SK-N-SH (cell line): ENCODE measurements at regions not wholly inside any gene's neighbourhood (a gene's known extent, or its start where the extent isn't known, plus 50 kb on each side); places are given as distances from the start of the nearest gene placed in this dataset.

ENCODE experiments used
- CTCF ChIP-seq: fragments of 200-600 bp; sonication (generic); IDR thresholded peaks from 2 replicates; pipeline ENCODE4 v1.6.1; 2017; ENCODE audit warnings: antibody characterized with exemption, mild to moderate bottlenecking, moderate library complexity
- ELF1 ChIP-seq: IDR thresholded peaks from 2 replicates; pipeline ENCODE4 v1.4.0; 2012
- EP300 ChIP-seq, 2 experiments: IDR thresholded peaks; 2 replicates each; pipeline versions ENCODE4 v1.4.0 to v1.6.1; 2012; ENCODE audit warnings: borderline replicate concordance in 1 of 2, low read depth in 1 of 2, low read length in 1 of 2
- FOXM1 ChIP-seq: IDR thresholded peaks from 2 replicates; pipeline ENCODE4 v1.4.0; 2012; ENCODE audit warnings: low read depth, mild to moderate bottlenecking
- JUND ChIP-seq: IDR thresholded peaks from 2 replicates; pipeline ENCODE4 v1.4.0; 2012
- NFIC ChIP-seq: IDR thresholded peaks from 2 replicates; pipeline ENCODE4 v1.4.0; 2012; ENCODE audit warnings: borderline replicate concordance
- POLR2AphosphoS5 ChIP-seq: IDR thresholded peaks from 2 replicates; pipeline ENCODE4 v1.6.1; 2012; ENCODE audit warnings: low read depth, low read length
- RCOR1 ChIP-seq: fragments of 150-350 bp; IDR thresholded peaks from 2 replicates; pipeline ENCODE4 v1.6.1; 2017; ENCODE audit warnings: antibody characterized with exemption, low read length
- RXRA ChIP-seq: IDR thresholded peaks from 2 replicates; pipeline ENCODE4 v1.4.0; 2012; ENCODE audit warnings: low read depth, mild to moderate bottlenecking, borderline replicate concordance
- TAF1 ChIP-seq: IDR thresholded peaks from 2 replicates; pipeline ENCODE4 v1.6.1; 2012; ENCODE audit warnings: low read depth, mild to moderate bottlenecking, low read length, moderate library complexity, borderline replicate concordance
- ZBTB33 ChIP-seq: IDR thresholded peaks from 2 replicates; pipeline ENCODE4 v1.4.0; 2012; ENCODE audit warnings: low read depth, borderline replicate concordance

DNA sequence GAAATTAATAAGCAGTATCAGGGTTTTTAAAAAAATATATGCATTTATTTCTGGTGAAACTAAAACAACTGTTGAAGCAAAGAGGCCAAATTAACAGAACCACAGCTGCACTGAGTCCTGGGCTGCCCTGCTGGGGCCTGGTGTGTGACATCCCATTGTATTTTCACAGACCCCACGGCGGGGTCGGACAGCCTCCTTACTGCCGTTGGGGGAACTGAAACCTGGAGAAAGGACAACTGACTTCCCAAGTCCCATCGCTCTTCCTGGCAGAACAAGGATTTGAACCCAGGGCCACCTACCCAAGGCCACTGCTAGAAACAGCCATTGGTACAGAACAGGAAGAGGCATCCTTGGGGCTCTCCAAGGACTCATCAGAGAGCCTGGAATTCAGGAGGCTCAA, 114.8 kb upstream of the SFSWAP start:
- TF ChIP-seq CTCF (no peak), POLR2AphosphoS5 (no peak), ZBTB33 (no peak), RXRA (no peak), ELF1 (no peak), EP300 (IDR thresholded peaks at IDR 0.05; ENCODE audit: borderline replicate concordance in 1 of 2, low read depth in 1 of 2, low read length in 1 of 2) (no peak), FOXM1 (no peak), NFIC (no peak), RCOR1 (no peak), JUND (no peak), TAF1 (no peak)
